Small intestine (tissue), 7 donors: ENCODE measurements at regions not wholly inside any gene's neighbourhood (a gene's known extent, or its start where the extent isn't known, plus 50 kb on each side); places are given as distances from the start of the nearest gene placed in this dataset.
"Not testable (repeated sequence)": the region's sequence is repeated elsewhere in the genome, so short reads cannot be mapped to it uniquely, and the experiment has no call there.

Experiments used
- DNase-seq, 2 donors: peaks; one replicate each; pipeline versions ENCODE4 v3.0.0 to v3.0.0-alpha.2; 2013
- FAIRE-seq: peaks from 2 replicates; lab custom pipeline; 2012; peaks lifted over from hg19 to GRCh38; lab: Jason Lieb, UNC
- H3K27ac ChIP-seq, 3 donors: one replicate each; pipeline ENCODE4 v1.5.1; 2013; ENCODE audit warnings: low read length in 2 of 3, mild to moderate bottlenecking in 2 of 3, control low read depth in 1 of 3, inconsistent platforms in 1 of 3, low read depth in 1 of 3, moderate library complexity in 1 of 3
- H3K27me3 ChIP-seq, 3 donors: one replicate each; pipeline ENCODE4 v1.6.1; 2013; ENCODE audit warnings: low read length in 3 of 3, inconsistent platforms in 1 of 3; ENCODE audit not compliant: control insufficient read depth in 3 of 3, insufficient read depth in 3 of 3
- H3K36me3 ChIP-seq, 3 donors: one replicate each; pipeline ENCODE4 v1.6.1; 2013; ENCODE audit warnings: low read length in 3 of 3, inconsistent platforms in 1 of 3, low read depth in 1 of 3, mild to moderate bottlenecking in 1 of 3, moderate library complexity in 1 of 3; ENCODE audit not compliant: control insufficient read depth in 3 of 3, insufficient read depth in 2 of 3
- H3K4me1 ChIP-seq, 3 donors: one replicate each; pipeline ENCODE4 v1.6.1; 2013; ENCODE audit warnings: low read length in 2 of 3, inconsistent platforms in 1 of 3, low read depth in 1 of 3, mild to moderate bottlenecking in 1 of 3, moderate library complexity in 1 of 3; ENCODE audit not compliant: control insufficient read depth in 3 of 3, insufficient read depth in 2 of 3
- H3K4me3 ChIP-seq, 3 donors: one replicate each; pipeline ENCODE4 v1.5.1; 2013; ENCODE audit warnings: low read length in 3 of 3, control low read depth in 1 of 3, inconsistent platforms in 1 of 3, low read depth in 1 of 3, mild to moderate bottlenecking in 1 of 3, moderate library complexity in 1 of 3
- H3K9me3 ChIP-seq, 2 donors: one replicate each; pipeline ENCODE4 v1.6.1; 2013; ENCODE audit warnings: low read depth in 1 of 2, low read length in 1 of 2; ENCODE audit not compliant: control insufficient read depth in 2 of 2, insufficient read depth in 1 of 2
- WGBS, 3 donors: extraction: QIAGEN DNeasy Blood & Tissue Kit; methylation state at CpG; one replicate each; pipeline ENCODE4 v1.1.7; 2013; 5-methylcytosine and 5-hydroxymethylcytosine counted together
- donor health status: healthy with polysubstance abuse.
- donor health status: control.
- donor health status: control.
- donor health status: Bipolar disorder and iron deficiency.
- donor health status: healthy.

DNA sequence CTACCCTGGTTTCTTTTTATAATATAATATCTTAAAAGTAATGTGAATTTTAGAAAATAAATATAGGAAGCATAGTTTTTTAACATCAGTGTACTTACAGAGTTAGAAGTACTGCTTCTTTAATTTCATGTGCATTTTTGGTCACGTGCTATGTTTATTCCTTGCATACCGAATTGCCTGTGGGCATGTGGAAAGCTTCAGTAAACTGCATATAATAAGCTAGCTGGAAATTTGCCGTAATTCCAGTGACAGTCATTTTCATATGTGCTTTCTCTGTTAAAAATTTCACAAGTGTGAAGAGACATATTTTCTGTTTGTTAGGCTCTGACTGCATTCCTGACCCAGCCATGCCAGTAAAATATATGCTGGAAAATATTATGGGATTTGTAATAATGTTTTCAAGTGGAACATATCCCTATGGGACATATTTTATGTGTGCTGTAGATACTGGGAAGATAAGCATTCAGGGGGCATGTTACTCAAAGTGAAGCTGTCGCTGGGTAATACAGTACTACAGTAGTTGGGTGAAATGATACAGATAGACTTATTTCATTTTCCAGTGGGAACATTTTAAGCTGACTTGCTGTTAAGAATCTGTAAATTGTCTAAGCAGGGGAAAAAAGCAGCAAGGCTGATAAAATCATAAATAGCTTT is 616.7 kb downstream of the FRK start:
- no peak overlapping the region for H3K27ac ChIP-seq
- 71 to 87% (median 73%) methylated on average over 4 of the region's 4 CpGs for WGBS, 3 donors
- H3K9me3 ChIP-seq, result no peaks in the 10 kb centered on the region
- no peak for FAIRE-seq
- H3K36me3 ChIP-seq, result no peaks in the 10 kb centered on the region
- H3K27me3 ChIP-seq, result no peaks in the 10 kb centered on the region
- no peak overlapping the region for H3K4me3 ChIP-seq
- no peaks in the 10 kb centered on the region for H3K4me1 ChIP-seq
- DNase-seq, result no peak

DNA sequence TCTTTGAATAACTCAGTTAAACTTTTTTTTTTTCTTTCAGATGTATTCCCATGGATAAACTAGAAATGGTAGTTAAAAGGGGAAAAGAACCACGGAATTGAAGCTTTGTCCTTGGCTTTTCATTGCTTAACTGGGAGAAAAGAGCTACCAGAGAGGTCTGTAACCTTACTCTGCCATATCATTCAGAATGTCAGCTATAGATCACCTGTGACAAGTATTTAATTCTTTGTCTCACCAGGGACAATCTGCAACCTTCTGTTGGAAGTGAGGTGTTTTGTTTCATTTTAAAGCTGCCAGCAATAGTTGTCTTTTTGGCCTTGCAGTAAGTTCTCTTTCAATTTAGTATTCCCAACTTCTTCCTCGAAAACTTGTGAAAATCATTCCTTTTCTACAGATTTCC is 618.4 kb downstream of the FRK start:
- no peak overlapping the region for H3K27ac ChIP-seq
- DNase-seq (no peak), FAIRE-seq (no peak)
- 53 to 61% (median 56%) methylated on average over 2 of the region's 2 CpGs for WGBS, 3 donors
- H3K4me1 ChIP-seq, result no peaks in the 10 kb centered on the region
- H3K9me3 ChIP-seq, result no peaks in the 10 kb centered on the region
- H3K27me3 ChIP-seq, result no peaks in the 10 kb centered on the region
- no peak overlapping the region for H3K4me3 ChIP-seq
- no peaks in the 10 kb centered on the region for H3K36me3 ChIP-seq

DNA sequence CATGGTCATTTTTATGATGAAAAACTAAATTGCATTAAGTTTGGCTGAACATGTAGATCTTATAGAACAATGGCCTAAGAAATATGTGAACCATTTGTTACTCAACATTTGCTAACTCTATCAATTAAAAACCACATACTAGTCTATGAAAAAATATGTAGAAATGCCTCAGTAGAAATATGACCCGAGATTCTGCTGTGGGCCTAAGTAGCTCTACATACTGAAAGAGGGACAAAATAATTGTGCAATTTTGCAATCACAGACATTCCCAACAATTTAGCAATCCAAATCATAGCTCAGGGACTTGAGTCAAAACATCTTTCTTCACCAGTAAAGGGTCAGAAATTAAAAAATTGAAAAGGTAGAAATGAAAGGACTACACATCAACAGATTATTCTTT is 619.0 kb downstream of the FRK start:
- H3K4me1 ChIP-seq, result no peaks in the 10 kb centered on the region
- DNase-seq (no peak), FAIRE-seq (no peak)
- no peaks in the 10 kb centered on the region for H3K36me3 ChIP-seq
- H3K9me3 ChIP-seq, result no peaks in the 10 kb centered on the region
- no peak overlapping the region for H3K4me3 ChIP-seq
- no peak overlapping the region for H3K27ac ChIP-seq
- WGBS, 3 donors, result 69 to 88% (median 82%) methylated on average over 1 of the region's 1 CpG
- H3K27me3 ChIP-seq, result no peaks in the 10 kb centered on the region

DNA sequence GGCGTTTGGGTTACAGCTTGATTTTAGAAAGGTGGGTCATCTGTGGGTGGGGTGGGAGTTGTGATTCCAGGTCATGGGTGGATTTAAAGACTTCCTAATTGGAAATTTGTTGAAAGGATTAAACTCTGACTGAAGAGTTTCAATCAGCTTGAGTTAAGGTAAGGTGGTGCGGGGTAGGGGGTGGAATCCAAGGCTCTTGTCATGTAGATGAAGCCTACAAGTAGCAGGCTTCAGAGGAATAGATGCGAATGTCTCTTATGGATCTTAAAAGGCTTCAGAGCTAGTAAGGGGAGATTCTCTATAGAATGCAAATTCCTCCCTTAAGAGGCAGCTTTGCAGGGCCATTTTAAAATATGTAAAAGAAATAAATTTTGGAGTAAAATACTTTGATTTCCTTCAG is 645.3 kb downstream of the FRK start:
- no peaks in the 10 kb centered on the region for H3K27me3 ChIP-seq
- peaks cover 0 to 5% of the 10 kb centered on the region in 2 donors for H3K9me3 ChIP-seq
- no peak overlapping the region for H3K27ac ChIP-seq
- no peak for FAIRE-seq
- no peak for DNase-seq
- no peaks in the 10 kb centered on the region for H3K4me1 ChIP-seq
- no peaks in the 10 kb centered on the region for H3K36me3 ChIP-seq
- 43 to 45% (median 44%) methylated on average over 3 of the region's 3 CpGs for WGBS, 3 donors
- H3K4me3 ChIP-seq, result no peak overlapping the region

DNA sequence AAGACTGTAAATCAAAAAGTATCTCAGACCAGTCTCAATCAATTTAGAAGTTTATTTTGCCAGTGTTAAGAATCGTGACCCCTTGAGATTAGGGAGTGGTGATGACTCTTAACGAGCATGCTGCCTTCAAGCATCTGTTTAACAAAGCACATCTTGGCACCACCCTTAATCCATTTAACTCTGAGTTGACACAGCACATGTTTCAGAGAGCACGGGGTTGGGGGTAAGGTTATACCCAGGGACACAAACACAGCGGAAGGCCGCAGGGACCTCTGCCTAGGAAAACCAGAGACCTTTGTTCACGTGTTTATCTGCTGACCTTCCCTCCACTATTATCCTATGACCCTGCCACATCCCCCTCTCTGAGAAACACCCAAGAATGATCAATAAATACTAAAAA is 645.8 kb downstream of the FRK start:
- DNase-seq, H3K36me3 ChIP-seq, H3K4me3 ChIP-seq, H3K9me3 ChIP-seq, H3K4me1 ChIP-seq, FAIRE-seq, H3K27ac ChIP-seq, H3K27me3 ChIP-seq: not testable (repeated sequence)
- WGBS, 3 donors, result 29 to 45% (median 43%) methylated on average over 6 of the region's 6 CpGs

DNA sequence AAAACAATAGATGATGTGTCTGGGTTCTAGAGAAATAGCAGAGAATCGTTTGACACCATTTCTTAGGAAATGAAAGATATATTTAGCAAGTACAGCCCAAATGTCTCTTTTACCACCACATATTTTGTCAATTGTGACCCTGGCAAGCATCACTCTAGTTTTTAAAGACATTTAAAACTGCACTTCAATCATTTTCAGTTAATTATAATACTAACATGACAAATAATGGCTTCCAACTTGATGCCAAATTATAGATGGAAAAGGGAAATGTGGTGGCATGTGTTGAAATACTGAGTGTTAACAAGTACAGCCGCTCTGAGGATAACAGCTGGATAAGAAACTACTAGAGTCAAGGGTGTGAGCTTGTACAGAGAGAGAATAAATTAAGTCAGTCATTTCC is 648.9 kb downstream of the FRK start:
- DNase-seq, result no peak
- H3K27me3 ChIP-seq, result no peaks in the 10 kb centered on the region
- H3K9me3 ChIP-seq, result no peaks in the 10 kb centered on the region
- no peaks in the 10 kb centered on the region for H3K36me3 ChIP-seq
- no peak for FAIRE-seq
- H3K27ac ChIP-seq, result no peak overlapping the region
- no peak overlapping the region for H3K4me3 ChIP-seq
- no peaks in the 10 kb centered on the region for H3K4me1 ChIP-seq
- 60 to 65% (median 62%) methylated on average over 2 of the region's 2 CpGs for WGBS, 3 donors

DNA sequence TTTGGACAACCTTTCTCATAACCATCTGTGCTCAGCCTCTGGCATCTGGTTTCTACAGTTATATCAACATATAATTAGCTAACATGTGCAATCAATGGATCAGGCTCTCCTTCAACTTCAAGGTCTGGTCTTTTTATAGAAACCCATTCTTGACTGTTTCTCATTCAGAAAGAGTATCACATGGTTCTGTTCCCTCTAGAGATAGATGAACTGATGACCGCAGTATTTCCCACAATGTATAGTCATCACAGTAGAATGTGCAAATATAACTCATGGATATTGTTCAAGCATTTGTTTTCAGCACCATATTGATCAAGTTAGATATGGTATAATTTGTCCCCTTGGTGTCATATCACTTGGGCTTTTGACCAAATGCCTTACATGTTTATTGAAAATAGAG is 656.2 kb downstream of the FRK start:
- Histone ChIP-seq H3K27me3 (no peaks in the 10 kb centered on the region), H3K36me3 (no peaks in the 10 kb centered on the region), H3K4me1 (no peaks in the 10 kb centered on the region), H3K4me3 (no peak overlapping the region), H3K27ac (no peak overlapping the region), H3K9me3 (no peaks in the 10 kb centered on the region)
- DNase-seq (no peak), FAIRE-seq (no peak)
- WGBS, 3 donors, result 90 to 94% (median 92%) methylated on average over 1 of the region's 1 CpG

DNA sequence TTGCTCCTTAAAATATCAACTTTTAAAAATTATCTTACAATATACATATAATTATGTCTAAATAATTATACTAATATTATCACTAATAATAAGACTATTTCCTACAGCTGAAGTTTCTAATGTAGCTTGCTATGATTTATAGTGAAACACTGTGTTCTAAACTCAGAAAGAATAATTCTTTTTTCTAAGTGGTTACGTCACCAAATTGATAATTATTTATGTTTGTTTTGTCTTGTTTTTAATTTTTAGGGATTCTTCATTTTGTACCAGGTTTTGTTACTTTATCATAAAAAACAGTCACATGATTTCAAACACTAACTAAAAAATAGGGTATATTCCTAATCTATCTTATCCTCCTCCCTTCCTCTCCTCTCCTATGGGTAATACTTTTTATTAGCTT is 662.1 kb downstream of the FRK start:
- no peak overlapping the region for H3K27ac ChIP-seq
- H3K4me3 ChIP-seq, result no peak overlapping the region
- no peaks in the 10 kb centered on the region for H3K36me3 ChIP-seq
- H3K27me3 ChIP-seq, result no peaks in the 10 kb centered on the region
- DNase-seq, result no peak
- WGBS, 3 donors, result 78 to 90% (median 82%) methylated on average over 1 of the region's 1 CpG
- H3K9me3 ChIP-seq, result peaks cover 0 to 11% of the 10 kb centered on the region in 2 donors
- no peak for FAIRE-seq
- H3K4me1 ChIP-seq, result no peaks in the 10 kb centered on the region
